HG03108 (cell line): ENCODE measurements at regions not wholly inside any gene's neighbourhood (a gene's known extent, or its start where the extent isn't known, plus 50 kb on each side); places are given as distances from the start of the nearest gene placed in this dataset.

Source experiments
- ATAC-seq: cut with Tn5 transposase; IDR thresholded peaks from one replicate; pipeline ENCODE4 v1.9.1; 2021; ENCODE audit warnings: moderate library complexity; ENCODE audit not compliant: unreplicated experiment

DNA sequence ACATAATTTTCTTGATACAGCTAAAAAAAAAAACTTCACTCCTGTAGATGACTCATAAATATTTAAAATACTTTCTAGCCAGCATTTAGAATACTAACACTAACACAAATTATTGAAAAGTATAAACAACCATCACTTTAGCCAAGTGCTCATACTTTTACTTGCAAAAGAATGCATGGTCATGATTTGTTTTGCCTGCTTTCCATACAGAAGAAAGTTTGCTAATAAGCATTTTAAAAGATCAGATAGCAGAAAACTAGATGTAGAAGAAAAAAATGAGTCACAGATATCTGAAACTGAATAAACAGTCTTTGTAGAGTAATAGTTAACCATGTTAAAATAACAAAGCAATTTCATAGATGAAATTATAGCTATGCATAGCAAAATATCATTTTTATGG, 2280.4 kb upstream of the PCDH20 start:
- no peak for ATAC-seq

DNA sequence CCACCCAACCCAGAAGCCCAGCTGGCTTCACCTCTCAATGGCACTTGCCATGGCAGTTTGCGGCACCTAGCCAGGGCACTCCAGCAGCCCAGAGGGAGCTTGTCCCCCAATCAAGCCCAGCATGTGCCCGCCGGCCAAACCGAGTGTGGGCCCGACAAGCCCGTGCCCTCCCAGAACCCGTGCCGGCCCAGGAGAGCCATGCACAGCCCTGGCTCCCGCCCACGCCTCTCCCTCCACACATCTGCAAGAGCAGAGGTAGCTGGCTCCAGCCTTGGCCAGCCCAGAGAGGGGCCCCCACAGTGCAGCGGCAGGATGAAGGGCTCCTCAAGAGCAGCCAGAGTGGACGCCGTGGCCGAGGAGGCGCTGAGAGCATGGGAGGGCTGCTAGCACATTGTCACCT, 2278.0 kb upstream of the PCDH20 start:
- ATAC-seq: no peak

DNA sequence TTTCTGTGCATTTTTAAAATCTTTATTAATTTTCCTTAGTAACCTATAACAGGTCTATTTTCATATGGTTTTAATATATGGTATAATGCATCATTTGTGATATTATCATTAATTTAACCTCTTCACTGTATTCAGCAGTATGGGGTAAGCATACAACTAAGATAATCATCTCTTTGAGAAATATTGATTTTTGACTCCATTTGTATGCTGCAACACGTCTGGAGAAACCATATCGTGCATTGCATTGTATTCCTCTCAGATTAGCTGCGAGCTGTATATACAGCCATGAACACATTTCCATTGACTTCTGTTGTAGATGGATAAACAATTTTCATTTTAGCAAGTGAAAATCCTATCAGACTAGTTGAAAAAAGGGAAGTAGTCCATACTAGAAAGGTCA, 2275.8 kb upstream of the PCDH20 start:
- ATAC-seq: no peak

DNA sequence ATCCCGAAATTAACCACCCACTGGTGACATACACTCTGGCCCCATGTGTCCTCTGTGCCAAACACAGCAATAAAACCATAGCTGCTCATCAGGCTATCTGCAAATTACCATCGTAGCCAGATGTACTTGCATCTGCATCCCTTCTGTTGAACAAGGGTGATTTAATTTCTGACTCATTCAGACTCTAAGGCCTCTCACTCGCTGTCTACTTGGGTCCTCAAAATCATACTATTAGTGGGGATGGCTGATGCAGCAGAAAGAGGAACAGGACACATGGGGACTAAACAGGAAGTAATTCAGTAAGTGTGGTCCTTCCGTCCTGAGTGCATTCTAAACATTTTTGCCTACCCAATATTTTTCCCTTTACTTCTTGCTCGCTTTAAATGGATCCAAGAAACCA, 2275.0 kb upstream of the PCDH20 start:
- no peak for ATAC-seq

DNA sequence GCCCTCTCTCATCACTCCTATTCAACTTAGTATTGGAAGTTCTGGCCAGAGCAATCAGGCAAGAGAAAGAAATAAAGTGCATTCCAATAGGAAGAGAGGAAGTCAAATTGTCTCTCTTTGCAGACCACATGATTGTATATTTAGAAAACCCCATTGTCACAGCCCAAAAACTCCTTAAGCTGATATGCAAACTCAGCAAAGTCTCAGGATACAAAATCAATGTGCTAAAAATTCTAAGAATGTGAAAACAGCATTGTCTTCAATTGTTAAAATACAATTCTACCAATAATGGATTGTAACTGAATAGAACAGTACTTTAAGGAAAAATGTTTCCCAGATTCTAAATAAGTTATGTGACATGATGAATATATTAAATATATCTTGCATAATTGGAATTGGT, 2269.2 kb upstream of the PCDH20 start:
- ATAC-seq: no peak

DNA sequence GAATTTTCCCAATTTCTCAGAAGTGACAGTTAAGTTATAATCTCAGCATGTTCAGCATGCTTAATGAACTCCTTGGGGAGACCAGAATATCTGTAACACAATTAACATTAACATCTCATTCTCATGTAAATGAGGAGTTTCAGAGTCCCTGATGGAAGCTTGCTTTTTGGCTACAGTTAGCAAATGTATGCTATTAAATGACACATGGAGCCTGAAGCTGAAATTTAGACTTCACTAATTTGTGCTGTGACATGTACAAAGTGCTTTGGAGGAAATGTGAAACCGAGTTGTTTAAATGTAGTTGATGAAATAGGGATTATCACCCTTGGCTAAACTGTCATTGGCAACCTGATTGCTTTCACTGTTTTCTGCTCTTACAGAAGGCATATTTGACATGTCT, 2265.1 kb upstream of the PCDH20 start:
- no peak for ATAC-seq

DNA sequence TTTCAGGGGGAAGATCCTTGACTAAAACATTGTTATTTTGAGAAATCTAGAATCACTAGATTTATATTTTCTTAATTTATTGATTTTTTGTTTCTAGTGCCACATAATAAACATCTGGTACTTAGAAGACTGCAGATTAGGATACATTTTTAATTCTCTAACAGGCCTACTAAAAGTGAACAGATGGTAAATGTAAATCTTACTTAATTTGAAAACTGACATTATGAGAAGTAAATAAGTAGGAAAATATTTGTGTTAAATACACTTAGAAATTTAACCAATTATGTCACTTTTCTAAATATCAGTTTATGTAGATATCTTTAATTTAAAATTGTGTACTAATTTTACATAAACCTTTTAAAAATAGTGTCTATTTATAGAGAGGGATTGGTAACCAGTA, 2255.6 kb upstream of the PCDH20 start:
- ATAC-seq: no peak

DNA sequence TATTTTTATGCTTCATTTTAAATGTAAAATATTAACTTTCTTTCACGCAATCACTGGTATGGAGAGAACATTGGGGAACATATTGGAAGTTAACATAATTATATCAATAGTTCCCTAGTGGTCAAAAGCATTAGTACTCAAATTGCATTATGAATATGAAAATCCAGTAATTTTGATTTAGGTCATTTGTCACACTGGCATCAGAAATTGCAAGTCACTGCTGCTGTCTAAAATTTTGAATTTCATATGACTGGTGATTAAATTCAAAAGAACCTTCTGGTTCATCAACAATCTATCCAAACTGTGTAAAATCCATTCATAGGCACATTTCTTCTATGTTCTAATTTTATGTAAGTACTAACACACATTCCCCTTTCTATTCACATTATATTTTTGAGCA, 2235.7 kb upstream of the PCDH20 start:
- ATAC-seq: no peak

DNA sequence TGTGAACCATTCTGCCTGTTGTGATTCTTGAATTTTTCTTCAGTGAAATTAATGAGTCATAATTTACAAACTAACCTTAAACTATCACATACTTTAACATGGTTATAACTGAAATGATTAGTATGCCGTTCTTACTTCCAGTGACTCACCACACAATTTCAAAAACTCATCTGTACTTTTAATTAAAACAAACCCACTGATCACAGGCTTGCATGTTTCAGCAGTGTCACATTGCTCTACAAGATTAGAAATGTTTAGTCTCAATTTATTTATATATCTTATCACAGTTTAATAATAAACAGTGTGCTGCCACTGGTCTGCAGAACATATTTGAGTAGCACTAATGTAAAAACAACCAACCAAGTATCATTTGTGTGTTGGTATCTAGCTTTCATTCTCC, 2227.9 kb upstream of the PCDH20 start:
- no peak for ATAC-seq

DNA sequence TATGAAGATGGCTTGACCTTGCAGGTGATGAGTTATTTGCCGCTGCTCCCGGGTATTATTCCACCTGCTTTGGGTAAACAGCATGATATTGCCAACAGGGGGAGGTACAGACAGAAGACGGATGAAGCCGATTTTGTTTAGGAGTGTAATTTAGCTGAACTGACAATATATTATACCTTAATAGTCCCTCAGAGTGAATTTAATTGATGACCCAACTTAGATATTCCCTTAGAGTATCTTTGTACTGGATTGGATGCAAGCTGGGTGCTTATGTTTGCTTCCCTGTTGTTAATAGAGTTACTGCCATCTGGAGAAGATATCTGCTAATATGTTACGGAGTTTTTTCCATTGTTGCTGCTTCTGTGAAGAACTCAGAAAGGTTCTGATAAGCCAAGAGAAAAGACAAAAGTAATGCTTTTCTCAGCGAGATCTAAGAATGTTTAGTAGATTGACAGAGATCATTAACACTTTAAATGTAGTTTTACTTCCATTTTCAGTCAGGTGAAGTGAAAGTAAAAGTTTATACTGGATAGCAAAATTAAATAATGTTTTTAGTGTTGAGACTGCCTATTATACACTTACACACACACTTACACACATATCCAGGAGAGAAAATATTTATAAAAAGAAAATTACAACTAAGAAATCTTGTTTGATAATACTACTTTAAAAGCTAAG, 2220.8 kb upstream of the PCDH20 start:
- no peak for ATAC-seq

DNA sequence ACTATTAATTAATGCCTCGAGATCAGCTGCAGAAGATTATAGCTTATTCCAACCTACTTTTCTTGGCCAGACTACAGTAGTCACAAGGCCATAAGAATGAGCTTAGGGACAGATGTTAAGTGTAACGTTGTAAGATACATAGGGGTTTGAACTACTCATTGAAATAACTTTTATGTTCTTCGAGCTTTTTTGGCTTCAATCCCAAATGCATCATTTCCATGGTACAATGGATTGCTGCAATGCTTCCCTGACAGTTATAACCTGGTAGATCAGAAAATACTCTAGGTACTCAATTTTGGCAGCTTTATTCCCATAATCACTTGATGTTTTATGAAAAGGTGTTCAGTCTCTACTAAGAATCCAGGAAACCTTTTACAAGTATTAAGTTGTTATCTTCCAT, 2216.7 kb upstream of the PCDH20 start:
- ATAC-seq: no peak

DNA sequence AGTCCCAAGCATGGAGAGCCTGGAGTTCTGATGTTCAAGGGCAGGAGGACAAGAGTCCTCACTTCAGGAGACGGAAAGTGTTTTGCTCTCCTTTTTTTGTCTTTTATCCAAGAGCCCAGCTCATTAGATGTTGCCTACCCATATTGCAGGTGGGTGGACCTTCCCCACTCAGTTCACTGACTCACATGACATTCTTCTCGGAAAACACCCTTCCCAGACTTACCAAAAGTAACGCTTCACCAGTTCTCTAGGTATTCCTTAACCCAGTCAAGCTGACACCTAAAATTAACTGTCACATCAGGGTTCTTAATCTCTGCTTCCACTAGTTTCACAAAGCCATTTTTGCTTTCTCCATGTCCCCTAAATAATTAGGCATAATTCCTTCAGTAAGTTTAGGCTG, 2215.4 kb upstream of the PCDH20 start:
- no peak for ATAC-seq

DNA sequence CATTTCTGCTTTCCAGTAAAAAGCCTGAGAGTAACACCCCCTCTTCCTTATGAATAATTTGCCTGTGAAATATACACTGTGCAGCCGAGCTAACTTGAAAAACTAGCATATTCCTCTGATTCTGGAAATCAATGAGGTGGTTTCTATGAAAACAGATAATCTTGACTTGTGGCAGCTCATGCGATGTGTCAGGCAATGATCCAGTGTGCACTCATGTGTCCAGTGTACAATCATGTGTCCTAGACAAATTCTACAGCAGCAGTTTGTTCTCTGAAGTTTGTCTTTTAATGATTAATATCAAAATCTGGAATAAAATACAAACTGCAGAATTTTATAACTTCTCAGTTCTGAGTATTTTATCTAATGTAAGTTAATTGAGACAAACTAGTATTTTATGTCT, 2213.9 kb upstream of the PCDH20 start:
- ATAC-seq: no peak

DNA sequence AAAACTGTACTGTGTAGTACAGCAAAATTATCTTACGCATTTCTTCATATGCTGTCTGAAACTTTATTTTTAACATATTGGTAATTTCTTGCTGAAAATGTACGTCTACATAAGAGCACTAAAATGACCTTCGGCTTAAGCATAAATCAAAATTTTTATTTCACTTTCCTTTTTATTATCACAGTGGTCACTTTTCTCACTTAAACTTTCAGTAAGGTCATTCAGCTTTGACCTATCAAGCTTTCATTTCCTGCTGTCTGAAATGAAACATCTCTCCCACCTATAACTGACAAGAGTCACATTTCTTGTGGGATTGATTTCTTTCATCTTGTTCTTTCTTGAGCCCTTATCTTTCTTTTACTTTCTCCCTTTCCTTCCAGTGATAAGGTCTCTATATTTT, 2212.7 kb upstream of the PCDH20 start:
- ATAC-seq: no peak

DNA sequence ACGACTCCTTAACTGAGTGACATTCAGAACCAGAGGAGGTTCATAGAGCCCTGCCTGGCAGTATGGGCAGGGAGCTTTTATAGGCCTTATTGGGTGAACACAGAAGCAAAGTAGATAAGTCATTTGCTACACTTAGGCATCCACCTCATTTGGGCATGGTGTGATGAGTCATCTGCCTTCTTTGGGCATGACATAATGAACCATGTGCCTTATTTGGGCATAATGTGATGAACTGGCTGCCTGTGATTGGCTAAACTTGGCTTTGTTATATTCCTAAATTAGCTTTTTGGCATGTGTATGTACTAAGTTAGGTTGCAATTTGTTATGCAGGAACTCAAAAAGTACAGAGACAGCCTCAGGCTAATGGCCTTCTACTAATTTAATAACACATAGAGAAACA, 2210.2 kb upstream of the PCDH20 start:
- no peak for ATAC-seq

DNA sequence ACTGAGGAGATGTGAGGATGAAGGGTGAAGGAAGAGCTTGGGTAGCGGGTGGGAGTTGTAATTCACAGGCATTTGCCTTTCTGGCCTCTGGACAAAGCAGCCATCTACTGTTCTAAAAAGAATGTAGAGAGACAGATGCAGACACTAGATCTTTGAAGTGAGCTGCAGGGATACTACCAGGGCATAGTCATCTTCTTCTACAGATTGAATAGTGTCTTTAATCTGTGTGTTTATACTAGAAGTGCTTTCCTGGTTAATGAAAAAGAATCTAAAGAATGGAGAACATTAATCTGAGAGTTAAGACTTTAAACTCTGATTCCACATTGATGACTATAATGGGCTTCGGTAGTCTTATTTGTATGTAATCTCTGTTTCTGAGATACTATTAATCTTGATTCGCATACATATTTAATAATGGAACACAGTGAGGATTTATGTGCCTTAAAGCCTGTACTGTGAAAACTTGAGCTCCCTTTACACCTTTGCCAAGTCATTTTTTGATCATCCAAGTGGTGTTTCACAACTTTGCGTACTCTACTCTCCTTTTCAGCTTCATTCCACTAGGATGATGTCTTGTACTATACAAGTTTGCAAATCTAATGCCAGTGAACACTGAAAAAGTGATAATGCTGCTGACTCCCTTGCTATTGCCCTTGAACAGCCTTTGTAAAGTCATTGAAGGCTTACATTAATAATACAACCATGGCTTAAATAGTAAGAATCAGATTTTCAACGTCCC, 2199.4 kb upstream of the PCDH20 start:
- ATAC-seq: no peak

DNA sequence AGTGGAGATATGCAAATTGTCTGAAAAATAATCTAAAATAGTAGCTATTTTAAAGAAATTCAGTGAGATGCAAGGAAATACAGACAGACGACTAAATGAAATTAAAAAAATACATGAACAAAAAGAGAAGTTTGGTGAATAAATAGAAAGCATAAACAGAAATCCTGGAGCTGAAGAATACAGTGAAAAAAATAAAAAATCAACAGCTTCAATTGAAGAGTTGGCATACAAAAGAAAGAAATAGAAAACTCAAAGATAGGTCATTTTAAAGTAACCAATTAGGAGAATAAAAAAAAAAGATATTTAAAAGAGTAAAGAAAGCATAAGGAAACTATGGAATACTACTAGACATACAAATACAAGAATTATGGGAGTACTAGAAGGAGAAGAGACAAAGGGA, 2191.5 kb upstream of the PCDH20 start:
- ATAC-seq: no peak

DNA sequence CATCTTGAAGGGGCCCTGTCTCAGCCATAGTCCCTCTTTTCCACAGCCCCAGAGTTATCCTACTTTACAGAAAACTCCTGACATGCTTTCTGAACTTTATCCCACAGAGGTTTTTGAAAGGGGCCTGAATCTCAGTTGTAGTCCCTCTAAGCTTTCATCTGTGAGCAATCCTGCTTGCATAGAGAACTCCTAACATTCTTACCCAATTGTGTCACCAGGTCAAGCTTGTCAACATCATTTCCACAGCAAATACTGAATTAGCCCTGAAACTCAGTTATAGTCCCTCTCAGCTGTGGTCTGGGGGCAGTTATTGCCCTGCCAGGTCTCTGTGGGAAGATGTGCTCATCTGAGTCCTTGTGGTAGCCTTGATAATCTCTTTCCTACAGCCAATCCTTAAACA, 2190.3 kb upstream of the PCDH20 start:
- no peak for ATAC-seq

DNA sequence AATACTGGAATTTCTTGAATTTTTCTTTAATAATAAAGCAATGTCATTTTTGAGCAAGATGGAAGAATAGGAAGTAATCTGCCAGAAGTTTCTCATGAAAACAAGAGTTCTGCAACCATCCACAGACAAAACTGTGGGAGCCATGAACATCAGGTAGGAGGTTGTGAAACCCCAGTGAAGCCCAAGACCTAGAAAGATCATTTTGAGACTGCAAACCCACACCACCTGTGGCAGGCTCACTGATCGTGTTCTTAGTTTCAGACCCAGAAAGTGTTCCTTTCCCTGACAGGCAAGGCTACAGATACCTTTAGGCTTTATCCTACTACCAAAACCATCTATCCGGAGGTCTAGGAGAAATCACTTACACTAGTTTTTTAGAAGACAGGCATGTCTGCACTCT, 2189.8 kb upstream of the PCDH20 start:
- no peak for ATAC-seq

DNA sequence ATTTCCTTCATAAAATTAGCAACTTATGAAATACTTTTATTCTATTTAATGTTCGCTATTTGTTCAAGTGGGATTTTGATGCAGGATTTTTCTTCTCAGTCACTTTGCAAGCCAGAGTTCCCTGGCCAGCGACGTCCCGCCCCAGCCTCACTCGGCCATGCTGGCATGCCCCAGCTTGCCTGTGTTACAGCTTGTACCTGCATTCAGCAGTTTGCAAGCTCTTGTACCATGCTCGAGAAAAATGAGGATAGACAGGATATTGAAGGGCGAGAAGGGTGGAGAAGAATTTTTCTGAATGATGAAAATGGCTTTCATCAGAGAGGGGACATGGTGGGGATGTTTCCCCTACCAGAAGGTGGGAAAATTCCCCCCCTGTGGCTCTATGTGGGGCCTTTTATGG, 2180.2 kb upstream of the PCDH20 start:
- ATAC-seq: no peak

DNA sequence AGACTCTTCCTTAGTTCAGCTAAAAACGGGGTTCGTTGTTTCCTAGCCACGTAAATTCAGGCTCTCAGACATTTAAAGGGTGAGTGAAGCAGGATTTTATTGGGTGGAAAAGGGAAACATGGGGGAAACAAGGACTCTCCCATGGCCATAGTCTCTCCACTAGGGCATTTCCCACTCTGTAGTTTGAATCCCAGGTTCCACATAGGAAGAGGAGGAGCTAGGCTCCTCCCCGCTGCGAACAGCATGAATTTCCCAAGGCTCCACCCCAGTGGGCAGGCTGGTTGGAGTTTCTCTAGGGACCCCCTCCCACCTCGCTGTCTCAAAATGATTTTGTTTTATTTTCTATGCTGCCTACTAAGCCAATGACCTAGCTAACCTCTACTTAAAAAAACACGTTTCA, 2170.8 kb upstream of the PCDH20 start:
- no peak for ATAC-seq

DNA sequence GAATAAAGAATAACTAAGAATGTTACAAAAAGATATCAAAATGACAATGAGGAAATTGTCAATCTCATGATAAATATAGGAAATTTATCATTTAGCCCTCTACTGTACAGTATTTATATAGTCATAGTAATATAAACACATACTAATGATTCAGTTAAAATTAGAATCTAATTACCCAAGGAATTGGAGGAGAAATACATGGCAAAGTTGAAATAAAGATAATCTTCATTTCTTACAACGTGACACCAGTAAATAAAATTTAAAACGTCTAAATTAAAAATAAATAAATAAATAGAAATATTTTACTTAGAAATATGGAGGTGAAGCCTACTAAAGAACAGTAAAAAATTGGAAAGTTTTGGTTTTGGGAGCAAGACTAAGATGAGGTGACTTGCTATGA, 2163.1 kb upstream of the PCDH20 start:
- ATAC-seq: no peak

DNA sequence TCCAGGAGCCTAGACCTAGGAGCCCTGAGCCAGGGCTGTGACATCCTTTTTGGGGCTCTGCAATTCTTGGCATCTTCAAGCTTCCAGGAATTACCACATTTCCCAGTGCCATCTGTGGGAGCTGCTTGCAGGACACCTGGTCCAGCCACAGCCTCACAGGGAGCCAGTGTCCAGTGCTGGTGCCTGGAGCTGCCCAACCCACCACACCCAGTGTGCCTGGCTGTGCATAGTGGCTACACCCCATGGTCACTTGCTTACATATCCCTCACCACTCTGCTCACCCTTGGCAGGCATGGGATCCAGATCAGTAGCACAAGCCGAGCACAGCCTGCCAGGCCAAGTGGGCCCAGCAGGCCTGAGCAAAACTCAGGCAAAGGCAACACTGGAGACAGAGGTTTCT, 2151.4 kb upstream of the PCDH20 start:
- ATAC-seq: no peak
